ENCODE measurements at regions not wholly inside any gene's neighbourhood (a gene's known extent, or its start where the extent isn't known, plus 50 kb on each side); places are given as distances from the start of the nearest gene placed in this dataset.

- 57 to 59% methylated on average over 3 of the region's 3 CpGs for WGBS, 2 donors
- no peak overlapping the region for H3K27ac ChIP-seq (ENCODE audit: low read depth in 1 of 2, low read length in 1 of 2)
Observed at GRCh38 chr1:68963353-68963752, 466.5 kb upstream of the DEPDC1 start.

GRCh38 chr1:68969441-68969840 lies 472.6 kb upstream of the DEPDC1 start:
- no peaks in the 10 kb centered on the region for H3K36me3 ChIP-seq (ENCODE audit: control insufficient read depth in 4 of 4, insufficient read depth in 4 of 4, low read length in 4 of 4)
- WGBS, 2 donors: 48 to 68% methylated on average over 4 of the region's 4 CpGs
- no peak for TF ChIP-seq CTCF (IDR thresholded peaks at IDR 0.05; ENCODE audit: control extremely low read depth, extremely low read depth)
- no peaks in the 10 kb centered on the region for H3K27me3 ChIP-seq (ENCODE audit: control insufficient read depth in 3 of 3, insufficient read depth in 3 of 3, low read length in 2 of 3)
- no peak overlapping the region for H3K9ac ChIP-seq (ENCODE audit: insufficient read depth in 1 of 2, low read length in 2 of 2)
- no peak for ATAC-seq (ENCODE audit: insufficient read depth, low FRiP score)
- H3K27ac ChIP-seq (ENCODE audit: low read depth in 1 of 2, low read length in 1 of 2): no peak overlapping the region
- no peaks in the 10 kb centered on the region for H3K9me3 ChIP-seq (ENCODE audit: control insufficient read depth in 4 of 4, insufficient read depth in 3 of 4, low read length in 3 of 4)
- H3K4me3 ChIP-seq: no peak overlapping the region
- no peak for DNase-seq
- no peaks in the 10 kb centered on the region for H3K4me1 ChIP-seq (ENCODE audit: control insufficient read depth in 5 of 5, insufficient read depth in 5 of 5, low read length in 5 of 5)

More at GRCh38 chr1:68963353-68963752, 466.5 kb upstream of the DEPDC1 start:
- Histone ChIP-seq H3K9me3 (ENCODE audit: control insufficient read depth in 4 of 4, insufficient read depth in 3 of 4, low read length in 3 of 4) (no peaks in the 10 kb centered on the region), H3K4me1 (ENCODE audit: control insufficient read depth in 5 of 5, insufficient read depth in 5 of 5, low read length in 5 of 5) (no peaks in the 10 kb centered on the region), H3K9ac (ENCODE audit: insufficient read depth in 1 of 2, low read length in 2 of 2) (no peak overlapping the region), H3K36me3 (ENCODE audit: control insufficient read depth in 4 of 4, insufficient read depth in 4 of 4, low read length in 4 of 4) (no peaks in the 10 kb centered on the region), H3K4me3 (no peak overlapping the region), H3K27me3 (ENCODE audit: control insufficient read depth in 3 of 3, insufficient read depth in 3 of 3, low read length in 2 of 3) (no peaks in the 10 kb centered on the region)
- no peak for ATAC-seq (ENCODE audit: insufficient read depth, low FRiP score)
- no peak for DNase-seq
- no peak for TF ChIP-seq CTCF (IDR thresholded peaks at IDR 0.05; ENCODE audit: control extremely low read depth, extremely low read depth)

GRCh38 chr1:68970571-68970970 lies 473.7 kb upstream of the DEPDC1 start:
- Histone ChIP-seq H3K4me1 (ENCODE audit: control insufficient read depth in 5 of 5, insufficient read depth in 5 of 5, low read length in 5 of 5) (no peaks in the 10 kb centered on the region), H3K27ac (ENCODE audit: low read depth in 1 of 2, low read length in 1 of 2) (no peak overlapping the region), H3K36me3 (ENCODE audit: control insufficient read depth in 4 of 4, insufficient read depth in 4 of 4, low read length in 4 of 4) (no peaks in the 10 kb centered on the region), H3K27me3 (ENCODE audit: control insufficient read depth in 3 of 3, insufficient read depth in 3 of 3, low read length in 2 of 3) (no peaks in the 10 kb centered on the region), H3K9ac (ENCODE audit: insufficient read depth in 1 of 2, low read length in 2 of 2) (no peak overlapping the region), H3K9me3 (ENCODE audit: control insufficient read depth in 4 of 4, insufficient read depth in 3 of 4, low read length in 3 of 4) (no peaks in the 10 kb centered on the region), H3K4me3 (no peak overlapping the region)
- ATAC-seq (ENCODE audit: insufficient read depth, low FRiP score) (no peak), DNase-seq (no peak)
- no peak for TF ChIP-seq CTCF (IDR thresholded peaks at IDR 0.05; ENCODE audit: control extremely low read depth, extremely low read depth)
- 76 to 83% methylated on average over 2 of the region's 2 CpGs for WGBS, 2 donors
